Tibial nerve (tissue), 4 donors: ENCODE measurements at regions not wholly inside any gene's neighbourhood (a gene's known extent, or its start where the extent isn't known, plus 50 kb on each side); places are given as distances from the start of the nearest gene placed in this dataset.

ENCODE experiments used
- DNase-seq, 2 donors: peaks; one replicate each; pipeline ENCODE4 v3.0.0-alpha.2; 2019; ENCODE audit warnings: low spot score in 2 of 2
- H3K27ac ChIP-seq, 4 donors: fragments of 200-600 bp; sonication (generic) in 3 of 4; one replicate each; pipeline ENCODE4 v1.5.1; 2017 to 2019; ENCODE audit warnings: mild to moderate bottlenecking in 1 of 4
- H3K27me3 ChIP-seq, 2 donors: fragments of 200-600 bp; sonication (generic) in 1 of 2; one replicate each; pipeline versions ENCODE4 v1.5.1 to v1.6.0; 2017 to 2019
- H3K36me3 ChIP-seq, 3 donors: fragments of 200-600 bp; sonication (generic); one replicate each; pipeline ENCODE4 v1.5.1; 2018 to 2019
- H3K4me1 ChIP-seq, 4 donors: fragments of 200-600 bp; sonication (generic) in 3 of 4; one replicate each; pipeline ENCODE4 v1.5.1; 2017 to 2019
- H3K4me3 ChIP-seq, 4 donors: fragments of 200-600 bp; sonication (generic) in 3 of 4; one replicate each; pipeline ENCODE4 v1.5.1; 2017 to 2019; ENCODE audit warnings: mild to moderate bottlenecking in 1 of 4, moderate library complexity in 1 of 4
- H3K9me3 ChIP-seq, 4 donors: fragments of 200-600 bp; sonication (generic) in 3 of 4; one replicate each; pipeline ENCODE4 v1.5.1; 2017 to 2019
- EP300 ChIP-seq, 2 donors: sonication (generic); formaldehyde crosslinking; IDR thresholded peaks; one replicate each; pipeline ENCODE4 v1.6.1; 2017; ENCODE audit warnings: antibody characterized with exemption in 2 of 2, mild to moderate bottlenecking in 1 of 2
- POLR2A ChIP-seq, 2 donors: fragments of 450-650 bp; IDR thresholded peaks; one replicate each; pipeline ENCODE4 v1.6.1; 2017; ENCODE audit warnings: antibody characterized with exemption in 2 of 2, mild to moderate bottlenecking in 2 of 2, moderate library complexity in 2 of 2
- WGBS, 2 donors: methylation state at CpG; one replicate each; pipeline ENCODE4 v1.1.5; 2018; 5-methylcytosine and 5-hydroxymethylcytosine counted together
- TF ChIP-seq, protein P1 (sequence below), 5 experiments: fragments of 200-600 bp in 3 of 5; fragments of 450-650 bp in 2 of 5; sonication (generic) in 3 of 5; IDR thresholded peaks; one replicate each; pipeline ENCODE4 v1.5.1; 2016 to 2019; ENCODE audit warnings: antibody characterized with exemption in 5 of 5, mild to moderate bottlenecking in 3 of 5, moderate library complexity in 2 of 5

DNA sequence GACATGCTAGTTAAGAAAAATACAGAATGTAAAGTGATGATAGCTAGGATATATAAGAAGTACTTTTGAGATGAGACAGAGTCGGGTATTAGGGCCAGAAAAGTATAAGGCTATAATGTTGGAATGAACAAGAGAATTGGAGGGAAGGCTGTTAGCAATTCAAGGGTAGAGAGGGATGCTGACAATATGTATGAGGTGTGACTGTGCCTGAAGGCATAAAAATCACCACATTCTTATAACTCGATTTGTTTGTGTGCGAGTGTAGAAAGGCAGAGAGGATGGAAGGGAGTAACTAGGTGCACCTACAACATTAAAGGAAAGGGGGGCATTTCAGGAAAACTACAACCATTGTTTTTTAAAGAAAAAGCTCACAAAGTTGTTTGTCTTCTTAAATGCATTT, 86.0 kb downstream of the FAT4 start:
- DNase-seq, result no peak
- Histone ChIP-seq H3K27ac (no peak overlapping the region), H3K4me1 (no peaks in the 10 kb centered on the region), H3K36me3 (no peaks in the 10 kb centered on the region), H3K27me3 (no peaks in the 10 kb centered on the region), H3K4me3 (no peak overlapping the region), H3K9me3 (no peaks in the 10 kb centered on the region)
- WGBS, 2 donors, result 23 to 26% methylated on average over 3 of the region's 3 CpGs
- no peak for TF ChIP-seq POLR2A (IDR thresholded peaks at IDR 0.05)
- no peak for TF ChIP-seq EP300 (IDR thresholded peaks at IDR 0.05)
- TF ChIP-seq, protein P1, sequence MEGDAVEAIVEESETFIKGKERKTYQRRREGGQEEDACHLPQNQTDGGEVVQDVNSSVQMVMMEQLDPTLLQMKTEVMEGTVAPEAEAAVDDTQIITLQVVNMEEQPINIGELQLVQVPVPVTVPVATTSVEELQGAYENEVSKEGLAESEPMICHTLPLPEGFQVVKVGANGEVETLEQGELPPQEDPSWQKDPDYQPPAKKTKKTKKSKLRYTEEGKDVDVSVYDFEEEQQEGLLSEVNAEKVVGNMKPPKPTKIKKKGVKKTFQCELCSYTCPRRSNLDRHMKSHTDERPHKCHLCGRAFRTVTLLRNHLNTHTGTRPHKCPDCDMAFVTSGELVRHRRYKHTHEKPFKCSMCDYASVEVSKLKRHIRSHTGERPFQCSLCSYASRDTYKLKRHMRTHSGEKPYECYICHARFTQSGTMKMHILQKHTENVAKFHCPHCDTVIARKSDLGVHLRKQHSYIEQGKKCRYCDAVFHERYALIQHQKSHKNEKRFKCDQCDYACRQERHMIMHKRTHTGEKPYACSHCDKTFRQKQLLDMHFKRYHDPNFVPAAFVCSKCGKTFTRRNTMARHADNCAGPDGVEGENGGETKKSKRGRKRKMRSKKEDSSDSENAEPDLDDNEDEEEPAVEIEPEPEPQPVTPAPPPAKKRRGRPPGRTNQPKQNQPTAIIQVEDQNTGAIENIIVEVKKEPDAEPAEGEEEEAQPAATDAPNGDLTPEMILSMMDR (IDR thresholded peaks at IDR 0.05), result no peak

DNA sequence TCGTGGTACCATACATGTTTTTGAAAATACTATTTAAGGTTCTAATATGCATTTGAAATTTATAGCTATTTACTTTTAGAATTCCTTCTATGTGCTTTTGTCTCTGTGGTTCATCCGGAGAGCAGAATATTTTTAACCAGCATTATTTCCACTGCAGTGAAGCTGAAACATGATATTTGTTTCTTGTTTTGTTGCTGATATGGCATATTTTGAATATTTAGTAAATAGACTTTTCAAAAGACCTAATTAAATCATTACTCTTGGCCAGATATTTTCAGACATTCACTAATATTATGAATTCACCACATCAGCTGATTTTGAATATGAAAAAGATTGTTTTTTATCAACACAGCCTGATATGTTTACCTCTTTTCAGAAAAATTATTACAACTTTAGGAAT, 87.0 kb downstream of the FAT4 start:
- H3K27ac ChIP-seq, result no peak overlapping the region
- 51 to 59% methylated on average over 2 of the region's 2 CpGs for WGBS, 2 donors
- H3K9me3 ChIP-seq, result no peaks in the 10 kb centered on the region
- no peaks in the 10 kb centered on the region for H3K27me3 ChIP-seq
- no peaks in the 10 kb centered on the region for H3K4me1 ChIP-seq
- no peak overlapping the region for H3K4me3 ChIP-seq
- DNase-seq, result no peak
- no peaks in the 10 kb centered on the region for H3K36me3 ChIP-seq
- TF ChIP-seq, protein P1 (IDR thresholded peaks at IDR 0.05), result no peak
- no peak for TF ChIP-seq POLR2A (IDR thresholded peaks at IDR 0.05)
- no peak for TF ChIP-seq EP300 (IDR thresholded peaks at IDR 0.05)

DNA sequence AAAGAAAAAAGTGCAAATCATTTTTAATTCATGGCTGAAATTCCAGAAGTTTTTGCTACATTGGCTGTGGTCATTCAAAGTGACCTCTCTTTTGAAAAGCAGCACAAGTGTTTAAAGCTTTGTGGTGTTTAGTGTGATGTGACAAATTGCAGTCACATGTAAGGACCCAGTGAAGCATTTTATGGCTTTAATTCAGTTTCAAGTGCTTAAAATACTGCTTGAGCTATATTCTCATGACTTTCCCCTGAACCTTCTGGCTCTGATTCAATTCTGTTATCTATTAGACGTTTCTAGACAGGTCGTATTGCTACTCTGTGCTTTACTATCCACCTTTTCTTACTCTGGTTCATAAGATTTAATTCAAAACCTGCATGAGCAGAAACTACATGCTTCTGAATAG, 105.8 kb downstream of the FAT4 start:
- Histone ChIP-seq H3K4me3 (no peak overlapping the region), H3K4me1 (no peaks in the 10 kb centered on the region), H3K9me3 (no peaks in the 10 kb centered on the region), H3K27ac (no peak overlapping the region), H3K36me3 (peaks cover 0 to 27% (median 0%) of the 10 kb centered on the region in 3 donors), H3K27me3 (no peaks in the 10 kb centered on the region)
- TF ChIP-seq, protein P1 (IDR thresholded peaks at IDR 0.05), result no peak
- TF ChIP-seq POLR2A (IDR thresholded peaks at IDR 0.05), result no peak
- no peak for TF ChIP-seq EP300 (IDR thresholded peaks at IDR 0.05)
- DNase-seq, result no peak
- 33 to 38% methylated on average over 2 of the region's 2 CpGs for WGBS, 2 donors

DNA sequence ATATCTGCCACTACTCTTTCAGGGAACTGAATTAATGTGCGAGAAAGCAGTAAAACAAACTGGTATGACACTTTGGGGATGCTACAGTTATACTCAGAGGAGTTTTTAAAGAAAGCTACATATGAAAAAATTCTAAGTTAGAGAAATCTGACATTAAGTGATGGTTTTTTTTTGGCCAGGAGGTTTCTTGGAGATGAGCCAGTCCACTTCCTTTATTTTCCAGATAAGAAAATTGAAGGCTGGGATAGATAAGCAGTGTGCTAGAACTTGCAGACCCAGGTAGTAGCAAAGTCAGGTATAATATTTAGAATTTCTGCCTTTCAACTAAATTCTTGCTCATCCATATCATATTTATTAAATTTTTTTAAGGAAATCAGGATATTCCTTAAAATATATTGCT, 106.8 kb downstream of the FAT4 start:
- no peak for TF ChIP-seq POLR2A (IDR thresholded peaks at IDR 0.05)
- no peak for TF ChIP-seq EP300 (IDR thresholded peaks at IDR 0.05)
- TF ChIP-seq, protein P1 (IDR thresholded peaks at IDR 0.05), result no peak
- H3K4me1 ChIP-seq, result no peaks in the 10 kb centered on the region
- 73 to 78% methylated on average over 1 of the region's 1 CpG for WGBS, 2 donors

DNA sequence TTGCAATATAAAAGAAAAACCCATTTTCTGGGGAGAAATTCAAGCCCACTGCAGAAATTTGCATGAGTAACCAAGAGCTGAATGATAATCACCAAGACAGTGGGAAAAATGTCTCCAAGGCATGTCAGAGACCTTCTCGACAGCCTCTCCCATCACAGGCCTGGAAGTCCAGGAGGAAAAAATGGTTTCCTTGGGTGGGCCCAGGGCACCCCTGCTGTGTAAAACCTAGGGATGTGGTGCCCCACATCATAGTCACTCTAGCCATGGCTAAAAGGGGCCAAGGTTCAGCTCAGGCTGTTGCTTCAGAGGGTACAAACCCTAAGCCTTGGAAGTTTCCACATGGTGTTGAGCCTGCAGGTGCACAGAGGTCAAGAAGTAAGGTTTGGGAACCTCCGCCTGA, 108.4 kb downstream of the FAT4 start:
- no peaks in the 10 kb centered on the region for H3K4me1 ChIP-seq
- H3K9me3 ChIP-seq, result no peaks in the 10 kb centered on the region
- H3K4me3 ChIP-seq, result no peak overlapping the region
- H3K27me3 ChIP-seq, result no peaks in the 10 kb centered on the region
- no peak for DNase-seq
- no peak for TF ChIP-seq EP300 (IDR thresholded peaks at IDR 0.05)
- no peak for TF ChIP-seq POLR2A (IDR thresholded peaks at IDR 0.05)
- TF ChIP-seq, protein P1 (IDR thresholded peaks at IDR 0.05), result no peak
- 88 to 97% methylated on average over 2 of the region's 2 CpGs for WGBS, 2 donors
- no peak overlapping the region for H3K27ac ChIP-seq
- H3K36me3 ChIP-seq, result peaks cover 0 to 13% (median 0%) of the 10 kb centered on the region in 3 donors

More for the DNA sequence above, 106.8 kb downstream of the FAT4 start:
- Histone ChIP-seq H3K27me3 (no peaks in the 10 kb centered on the region), H3K36me3 (peaks cover 0 to 22% (median 0%) of the 10 kb centered on the region in 3 donors), H3K9me3 (no peaks in the 10 kb centered on the region), H3K27ac (no peak overlapping the region), H3K4me3 (no peak overlapping the region)
- DNase-seq, result no peak
